GM19193 (cell line): ENCODE measurements at regions not wholly inside any gene's neighbourhood (a gene's known extent, or its start where the extent isn't known, plus 50 kb on each side); places are given as distances from the start of the nearest gene placed in this dataset.

Source experiments
- POLR2A ChIP-seq: IDR thresholded peaks from 4 replicates; pipeline ENCODE4 v1.6.1; 2011; ENCODE audit not compliant: insufficient read depth, insufficient read length; ENCODE audit errors: extremely low read depth

- TF ChIP-seq POLR2A, result no peak
Measured at GRCh38 chr10:44284198-44285084, 100.5 kb downstream of the CXCL12 start.

- TF ChIP-seq POLR2A, result no peak
Measured at GRCh38 chr10:44282626-44283300, 102.1 kb downstream of the CXCL12 start.

DNA sequence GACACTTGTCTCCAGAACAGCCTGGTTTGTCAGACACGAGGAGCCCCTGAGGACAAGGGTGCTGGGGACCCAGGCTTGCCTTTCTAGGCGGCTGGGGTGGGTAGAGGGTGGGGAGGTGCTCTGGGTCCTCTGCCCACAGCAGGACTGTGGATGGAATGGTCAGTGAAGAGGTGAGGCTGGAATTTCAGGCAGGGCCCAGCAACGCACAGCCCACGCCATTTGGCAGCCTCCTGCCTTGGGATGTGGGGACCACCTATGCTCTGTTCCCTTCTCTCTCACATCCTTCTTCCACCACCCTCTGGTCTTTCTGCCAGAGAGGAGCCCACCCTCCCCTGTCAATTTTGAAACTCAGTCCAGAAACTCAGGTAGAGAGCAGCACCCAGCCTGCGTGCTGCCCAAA lies 103.2 kb downstream of the CXCL12 start:
- no peak for TF ChIP-seq POLR2A

GRCh38 chr10:44281089-44281613 lies 103.7 kb downstream of the CXCL12 start:
- TF ChIP-seq POLR2A, result no peak

- TF ChIP-seq POLR2A, result no peak
Measured at GRCh38 chr10:44280226-44281014, 104.5 kb downstream of the CXCL12 start.

- no peak for TF ChIP-seq POLR2A
Measured at GRCh38 chr10:44279426-44280126, 105.3 kb downstream of the CXCL12 start.

DNA sequence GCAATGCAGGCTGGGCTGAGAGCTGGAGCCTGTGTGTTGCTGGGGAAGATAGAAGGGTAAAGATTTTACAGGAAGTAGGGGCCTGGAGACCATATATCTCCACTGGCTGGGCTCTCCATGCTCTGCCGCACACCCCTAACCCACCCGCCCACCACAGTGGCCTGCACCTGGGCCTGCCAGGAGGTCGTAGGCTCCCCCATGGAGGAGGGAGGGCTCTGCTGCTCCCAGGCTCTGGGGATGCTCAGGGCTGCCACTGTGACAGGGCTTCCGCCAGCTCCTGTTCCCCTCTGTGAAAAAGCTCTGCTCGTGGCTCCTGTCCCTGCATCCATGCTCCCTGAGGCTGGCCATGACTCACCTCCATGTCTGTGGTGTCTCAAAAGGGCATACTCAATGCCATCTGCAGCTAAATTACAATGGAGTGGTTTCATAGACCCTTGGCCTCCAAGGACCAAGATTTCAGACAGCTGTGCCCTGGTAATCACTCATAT lies 106.0 kb downstream of the CXCL12 start:
- TF ChIP-seq POLR2A, result no peak

GRCh38 chr10:44267007-44267406 lies 117.9 kb downstream of the CXCL12 start:
- no peak for TF ChIP-seq POLR2A

DNA sequence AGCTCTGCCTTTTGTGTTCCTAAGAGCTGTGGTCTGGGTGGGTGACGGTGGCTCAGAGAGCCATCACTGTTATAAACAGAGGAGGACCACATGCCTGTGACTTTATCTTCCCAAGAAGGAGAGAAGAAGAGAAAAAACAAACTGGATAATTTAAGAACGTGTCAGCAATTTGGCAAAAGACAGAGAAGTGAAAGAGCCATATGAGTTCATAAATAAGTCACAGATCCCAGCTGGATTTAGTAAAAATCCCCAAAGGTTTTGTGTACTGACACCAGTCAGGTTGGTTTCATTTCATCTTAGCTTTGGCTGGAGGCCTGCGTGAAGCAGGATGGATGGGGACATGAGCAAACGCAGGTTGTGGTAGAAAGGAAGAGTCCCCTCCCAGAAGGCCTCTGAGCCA lies 120.7 kb downstream of the CXCL12 start:
- no peak for TF ChIP-seq POLR2A

- TF ChIP-seq POLR2A, result no peak
Measured at GRCh38 chr10:44263771-44264170, 121.1 kb downstream of the CXCL12 start.

- no peak for TF ChIP-seq POLR2A
Measured at GRCh38 chr10:44262551-44263251, 122.2 kb downstream of the CXCL12 start.

GRCh38 chr10:44261710-44262455 lies 123.0 kb downstream of the CXCL12 start:
- TF ChIP-seq POLR2A, result no peak

GRCh38 chr10:44261296-44261695 lies 123.6 kb downstream of the CXCL12 start:
- no peak for TF ChIP-seq POLR2A
